Liver (tissue), 3 donors: ENCODE measurements at regions not wholly inside any gene's neighbourhood (a gene's known extent, or its start where the extent isn't known, plus 50 kb on each side); places are given as distances from the start of the nearest gene placed in this dataset.

Experiments
- ATF3 ChIP-seq: IDR thresholded peaks from 2 replicates; pipeline ENCODE4 v1.6.1; 2016; ENCODE audit warnings: antibody characterized with exemption
- CTCF ChIP-seq: fragments of 150-350 bp; IDR thresholded peaks from 2 replicates; pipeline ENCODE4 v1.5.1; 2017; ENCODE audit warnings: improper control_type of control experiment, low read depth, low read length; ENCODE audit not compliant: missing input control
- EGR1 ChIP-seq, 2 donors: IDR thresholded peaks; 2 replicates each; pipeline ENCODE4 v1.6.1; 2016 to 2018; ENCODE audit warnings: antibody characterized with exemption in 2 of 2, low read depth in 2 of 2
- FOXA1 ChIP-seq: IDR thresholded peaks from 2 replicates; pipeline ENCODE4 v1.6.1; 2016; ENCODE audit warnings: antibody characterized with exemption
- GABPA ChIP-seq, 2 donors: IDR thresholded peaks in 1 of 2; conservative IDR thresholded peaks in 1 of 2; 2 replicates each; pipeline ENCODE4 v1.6.1; 2016; ENCODE audit warnings: antibody characterized with exemption in 2 of 2, mild to moderate bottlenecking in 1 of 2, moderate library complexity in 1 of 2
- HNF4A ChIP-seq, 2 donors: conservative IDR thresholded peaks; 2 replicates each; pipeline ENCODE4 v1.6.1; 2016; ENCODE audit warnings: antibody characterized with exemption in 2 of 2, mild to moderate bottlenecking in 2 of 2
- JUND ChIP-seq, 2 donors: IDR thresholded peaks; 2 replicates each; pipeline ENCODE4 v1.6.1; 2016; ENCODE audit warnings: antibody characterized with exemption in 2 of 2
- MAX ChIP-seq: IDR thresholded peaks from 2 replicates; pipeline ENCODE4 v1.6.1; 2016; ENCODE audit warnings: antibody characterized with exemption
- RAD21 ChIP-seq, 2 donors: IDR thresholded peaks; 2 replicates each; pipeline ENCODE4 v1.6.1; 2016; ENCODE audit warnings: antibody characterized with exemption in 2 of 2, mild to moderate bottlenecking in 2 of 2
- REST ChIP-seq: IDR thresholded peaks from 2 replicates; pipeline ENCODE4 v1.6.1; 2016; ENCODE audit warnings: antibody characterized with exemption, mild to moderate bottlenecking
- SP1 ChIP-seq: IDR thresholded peaks from 2 replicates; pipeline ENCODE4 v1.6.1; 2018; ENCODE audit warnings: antibody characterized with exemption, mild to moderate bottlenecking
- TAF1 ChIP-seq: conservative IDR thresholded peaks from 2 replicates; pipeline ENCODE4 v1.6.1; 2016; ENCODE audit warnings: antibody characterized with exemption, mild to moderate bottlenecking
- YY1 ChIP-seq: IDR thresholded peaks from 2 replicates; pipeline ENCODE4 v1.6.1; 2016; ENCODE audit warnings: antibody characterized with exemption, mild to moderate bottlenecking
- donor health status: healthy.
- donor health status: healthy.

GRCh38 chr1:70659891-70660290 lies 248.8 kb downstream of the CTH start:
- TF ChIP-seq REST: no peak
- no peak for TF ChIP-seq TAF1
- no peak for TF ChIP-seq CTCF
- TF ChIP-seq ATF3: no peak
- TF ChIP-seq GABPA (IDR thresholded peaks at IDR 0.05 in 1 of 2, conservative IDR thresholded peaks at IDR 0.05 in 1 of 2): no peak
- peak; percentile 45 for TF ChIP-seq FOXA1
- TF ChIP-seq RAD21 (IDR thresholded peaks at IDR 0.05): no peak
- peak in 1 of 2 donors; percentile 25 for TF ChIP-seq HNF4A (conservative IDR thresholded peaks at IDR 0.05)
- no peak for TF ChIP-seq JUND (IDR thresholded peaks at IDR 0.05)
- TF ChIP-seq YY1: no peak
- TF ChIP-seq EGR1 (IDR thresholded peaks at IDR 0.05; ENCODE audit: low read depth in 2 of 2): no peak
- no peak for TF ChIP-seq SP1
- TF ChIP-seq MAX: no peak
